ENCODE measurements at regions not wholly inside any gene's neighbourhood (a gene's known extent, or its start where the extent isn't known, plus 50 kb on each side); places are given as distances from the start of the nearest gene placed in this dataset.
"Not testable (repeated sequence)": the region's sequence is repeated elsewhere in the genome, so short reads cannot be mapped to it uniquely, and the experiment has no call there.

DNA sequence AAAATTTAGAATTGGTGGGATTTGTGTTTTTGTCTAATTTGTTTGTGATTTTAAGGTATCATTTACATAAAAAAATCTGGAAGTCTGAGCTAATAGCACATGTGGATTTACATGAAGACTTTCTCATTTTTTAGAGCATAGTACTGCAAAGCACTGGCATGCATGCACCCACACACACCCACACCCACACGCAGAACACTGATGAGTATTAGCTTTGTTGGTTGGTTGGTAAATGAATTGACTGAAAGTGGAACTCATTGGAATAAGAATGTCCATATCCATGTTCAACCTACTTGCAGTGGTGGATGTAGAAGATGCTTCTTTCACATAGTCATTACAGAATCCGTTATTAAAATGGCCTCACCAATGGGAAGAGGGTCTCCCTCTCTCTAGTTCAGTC lies 475.8 kb downstream of the PLCL1 start:
- no peak for DNase-seq

DNA sequence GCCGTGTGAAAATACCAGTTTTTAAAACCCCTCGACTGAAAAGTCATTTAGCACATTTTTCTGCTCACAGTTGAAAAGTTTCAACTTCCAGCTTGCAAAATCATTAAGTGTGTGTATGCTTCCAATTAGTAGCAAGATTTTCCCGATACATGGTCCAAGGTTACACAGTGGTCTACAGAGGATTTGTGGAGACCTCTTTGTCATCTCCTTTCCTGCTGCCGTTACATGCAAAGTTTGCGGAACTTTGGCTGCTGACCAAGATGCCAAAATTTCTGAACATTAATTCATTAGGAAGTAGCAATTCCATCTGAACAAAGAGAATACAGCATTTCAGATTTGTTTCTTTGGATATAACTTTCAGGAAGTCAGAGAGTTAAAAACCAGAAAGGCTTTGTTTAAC lies 474.6 kb downstream of the PLCL1 start:
- no peak for DNase-seq

DNA sequence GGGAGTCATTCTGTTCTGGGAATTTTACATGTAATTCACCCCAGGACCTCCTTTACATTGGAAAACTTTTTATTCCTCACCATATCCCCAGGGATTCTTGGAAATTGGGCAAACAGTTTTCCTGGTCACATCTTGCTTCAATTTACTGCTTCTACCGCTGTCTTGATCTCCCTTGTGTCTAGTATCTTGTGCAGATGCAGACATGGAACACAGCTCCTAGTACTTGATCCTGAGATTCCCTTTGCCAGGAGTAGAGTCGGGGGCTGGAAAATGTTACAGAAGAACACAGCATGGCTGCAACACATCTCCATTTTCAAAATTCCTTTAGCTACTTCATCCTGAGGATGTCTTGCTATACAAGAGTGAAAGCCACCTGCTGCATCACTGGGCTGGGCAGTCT lies 472.8 kb downstream of the PLCL1 start:
- no peak for DNase-seq

DNA sequence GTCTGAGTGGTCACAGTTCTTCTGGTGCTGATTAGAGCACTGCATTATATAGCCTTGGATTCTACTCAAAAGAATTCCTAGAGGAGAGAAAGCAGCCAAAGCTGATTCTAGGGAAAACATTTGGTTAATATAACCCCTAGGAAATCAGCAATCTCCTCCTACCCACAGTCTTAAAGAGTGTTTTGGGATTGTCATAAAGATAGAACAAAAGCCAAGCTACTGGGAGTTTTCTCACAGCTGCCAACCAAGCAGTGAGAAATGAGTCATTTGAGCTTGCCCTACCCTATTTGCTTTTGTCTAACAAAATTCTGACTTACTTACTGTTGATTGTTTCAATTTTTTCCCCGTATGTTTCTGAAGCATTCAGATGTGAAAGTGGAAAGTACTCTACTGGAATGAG lies 469.3 kb downstream of the PLCL1 start:
- DNase-seq, result peak; percentile 19

DNA sequence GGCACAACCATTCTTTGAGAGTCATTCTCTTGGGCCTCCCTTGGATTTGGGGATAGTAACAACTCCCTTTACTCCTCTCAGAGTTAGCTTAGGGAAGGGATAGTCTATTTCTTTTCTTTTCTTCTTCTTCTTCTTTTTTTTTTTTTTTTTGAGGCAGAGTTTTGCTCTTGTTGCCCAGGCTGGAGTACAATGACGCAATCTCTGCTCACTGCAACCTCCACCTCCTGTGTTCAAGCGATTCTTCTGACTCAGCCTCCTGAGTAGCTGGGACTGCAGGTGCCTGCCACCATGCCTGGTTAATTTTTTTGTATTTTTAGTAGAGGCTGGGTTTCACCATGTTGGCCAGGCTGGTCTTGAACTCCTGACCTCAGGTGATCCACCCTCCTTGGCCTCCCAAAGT lies 465.8 kb downstream of the PLCL1 start:
- not testable (repeated sequence) for DNase-seq

DNA sequence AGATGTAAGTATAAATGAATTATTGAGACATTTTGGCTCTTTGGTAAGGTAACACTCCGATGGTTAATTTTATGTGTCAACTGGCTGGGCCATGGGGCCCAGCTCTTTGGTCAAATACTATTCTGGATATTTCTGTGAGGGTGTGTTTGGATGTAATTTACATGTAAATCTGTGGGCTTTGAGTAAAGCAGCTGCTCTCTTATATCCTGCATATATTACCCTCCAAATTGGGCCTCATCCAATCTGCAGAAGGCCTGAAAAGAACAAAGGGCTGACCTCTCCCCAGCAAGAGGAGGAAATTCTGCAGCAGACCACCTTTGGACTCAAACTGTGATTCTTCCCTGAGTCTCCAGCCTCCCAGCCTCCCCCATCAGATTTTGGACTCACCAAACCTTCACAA lies 464.1 kb downstream of the PLCL1 start:
- no peak for DNase-seq

DNA sequence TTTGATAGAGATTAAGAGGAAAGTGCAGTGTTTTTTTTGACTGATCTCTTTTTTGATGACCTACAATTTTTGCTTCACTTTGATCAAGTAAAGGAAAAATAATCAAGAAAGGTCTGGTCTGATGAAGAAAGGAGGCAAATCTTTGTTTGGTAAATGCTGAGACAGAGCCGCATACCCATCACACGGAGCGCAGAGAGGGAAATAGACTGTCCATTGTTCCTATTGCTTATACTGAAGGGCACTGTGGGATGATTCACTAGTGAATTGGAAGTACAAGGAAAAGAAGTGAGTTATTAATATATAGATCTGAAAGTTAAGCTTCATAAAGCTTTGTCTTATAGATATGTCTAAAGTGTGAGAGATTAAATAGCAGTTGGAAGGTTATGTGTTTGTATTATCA lies 455.1 kb downstream of the PLCL1 start:
- DNase-seq, result no peak

DNA sequence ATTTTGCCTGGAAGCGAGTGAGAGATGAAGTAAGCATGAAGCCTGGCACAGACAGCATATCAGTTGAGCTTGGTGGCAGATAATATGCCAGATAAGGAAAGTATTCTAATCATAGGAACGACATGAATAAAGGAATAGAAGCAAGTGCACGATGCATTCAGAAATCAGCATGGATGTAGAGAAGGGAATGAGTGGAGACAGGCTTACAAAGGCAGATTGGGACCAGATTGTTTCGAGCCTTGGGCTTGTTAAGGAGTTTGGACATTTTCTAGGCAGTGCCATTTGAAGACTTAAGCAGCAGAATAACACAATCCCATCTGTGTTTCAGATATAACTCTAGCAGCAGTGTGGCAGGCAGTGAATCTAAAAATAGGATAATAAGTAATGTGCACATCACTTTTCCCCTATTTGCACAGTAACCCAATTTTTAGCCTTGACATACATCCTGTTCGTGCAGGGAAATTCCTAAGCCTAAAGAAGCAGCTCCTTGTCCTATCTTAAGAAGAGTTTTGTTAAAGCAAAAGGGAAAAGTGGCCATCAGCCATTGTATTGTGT lies 450.2 kb downstream of the PLCL1 start:
- no peak for DNase-seq

DNA sequence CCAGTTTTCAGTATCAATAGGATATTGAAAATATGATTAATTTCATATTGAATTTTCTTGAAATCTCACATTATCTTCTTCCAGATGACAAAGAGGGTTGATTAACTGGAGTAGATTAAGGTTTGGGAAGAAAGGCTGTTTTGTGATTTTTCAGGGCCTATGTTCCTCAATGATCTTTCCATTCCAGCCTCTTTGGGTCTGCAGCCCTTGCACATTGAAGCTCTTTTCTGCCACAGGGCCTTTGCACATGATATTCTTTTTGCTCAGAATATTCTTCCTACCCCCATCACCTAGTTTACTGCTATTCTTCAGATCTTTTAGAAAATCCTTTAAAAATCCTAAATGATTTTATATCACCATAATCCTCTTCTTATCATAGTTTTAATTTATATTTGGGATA lies 449.6 kb downstream of the PLCL1 start:
- no peak for DNase-seq

DNA sequence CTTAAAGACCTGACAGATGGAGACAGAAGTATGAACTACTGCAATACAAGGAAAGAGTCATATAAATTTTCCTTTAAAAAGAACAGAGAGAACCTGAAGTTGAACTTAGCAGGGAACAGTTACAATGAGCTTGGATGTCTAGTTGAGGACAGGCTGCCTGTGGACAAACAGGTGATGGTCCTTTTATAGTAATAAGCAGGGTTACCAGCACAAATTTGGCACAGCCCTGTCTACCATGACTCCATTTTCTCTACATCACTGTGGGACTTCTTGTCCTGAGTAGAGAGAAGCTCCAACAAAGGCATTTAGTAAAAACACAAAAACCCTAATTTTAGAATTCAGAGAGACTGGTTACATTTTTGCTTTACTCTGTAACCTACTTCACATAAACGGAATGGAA lies 448.1 kb downstream of the PLCL1 start:
- no peak for DNase-seq

DNA sequence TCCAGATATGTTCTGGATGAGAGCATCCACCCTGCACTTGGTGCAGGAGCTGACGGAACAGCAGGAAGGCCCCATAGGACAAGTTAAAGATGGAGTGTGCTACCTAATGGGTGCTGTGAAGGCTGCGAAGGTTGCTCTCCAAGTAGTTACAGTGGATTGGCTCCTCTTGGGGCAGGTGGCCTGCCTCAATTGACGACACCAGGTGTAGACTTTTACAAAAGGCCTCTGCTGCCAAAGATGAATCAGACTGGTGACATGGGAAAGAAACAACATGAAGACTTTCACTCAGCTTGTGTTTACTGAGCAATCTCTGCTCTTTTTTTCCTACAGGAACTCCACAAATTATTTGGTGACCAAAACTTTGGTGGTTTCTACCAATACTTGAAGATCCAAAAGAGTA lies 437.7 kb downstream of the PLCL1 start:
- DNase-seq, result no peak

DNA sequence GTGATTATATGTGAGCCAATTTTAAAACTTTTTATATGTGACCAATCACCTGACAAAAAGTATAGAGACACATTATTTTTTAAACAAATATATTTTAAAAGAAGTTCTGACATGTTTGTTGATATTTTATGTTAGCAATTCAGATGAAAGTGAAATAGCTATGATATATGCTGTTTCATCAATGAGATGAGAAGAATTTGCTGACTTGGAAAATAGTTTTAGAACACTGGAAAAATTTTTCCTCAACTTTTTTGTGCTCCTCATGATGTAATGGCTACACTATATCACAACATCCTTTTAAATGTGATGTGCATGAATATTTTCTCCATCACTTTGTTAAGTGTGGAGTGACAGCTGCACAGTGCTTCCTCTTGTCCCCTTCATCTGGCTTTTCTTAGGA lies 434.0 kb downstream of the PLCL1 start:
- no peak for DNase-seq

DNA sequence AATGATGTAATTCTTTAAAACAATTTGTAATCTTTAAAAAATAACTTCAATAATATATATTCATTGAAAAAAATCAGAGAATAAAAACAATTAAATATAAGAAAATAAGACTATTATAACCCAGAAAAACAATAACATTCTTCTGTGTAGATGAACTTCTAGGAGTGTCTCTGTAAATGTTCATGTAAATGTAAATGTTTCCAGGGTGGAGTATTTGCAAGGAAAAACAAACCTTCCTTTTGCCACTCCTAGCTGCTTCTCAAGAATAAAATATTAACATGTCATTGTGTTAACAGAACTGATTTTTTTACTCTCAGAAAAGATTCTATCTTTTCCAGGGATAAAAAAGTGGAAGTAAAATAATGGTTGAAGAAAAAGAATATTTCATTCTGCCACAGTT lies 431.9 kb downstream of the PLCL1 start:
- DNase-seq, result no peak

DNA sequence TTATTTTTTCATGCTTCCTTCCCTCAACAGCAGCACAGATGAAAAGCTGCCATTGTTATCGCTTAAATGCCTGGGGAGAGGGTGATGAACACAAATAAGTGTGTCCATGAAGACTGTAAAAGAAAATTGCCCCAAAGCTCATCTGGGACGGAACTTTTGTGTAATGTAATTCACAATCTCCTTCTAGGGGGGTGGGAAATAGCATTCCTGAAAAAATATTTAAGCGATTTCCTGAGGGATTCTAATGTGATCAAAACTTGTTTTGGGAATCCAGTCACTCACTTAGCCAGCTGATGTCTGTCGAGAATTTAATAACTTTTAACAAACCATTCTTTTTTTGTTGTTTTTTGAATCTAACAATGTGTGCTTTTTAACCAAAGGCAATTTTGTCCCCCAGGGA lies 427.9 kb downstream of the PLCL1 start:
- no peak for DNase-seq

DNA sequence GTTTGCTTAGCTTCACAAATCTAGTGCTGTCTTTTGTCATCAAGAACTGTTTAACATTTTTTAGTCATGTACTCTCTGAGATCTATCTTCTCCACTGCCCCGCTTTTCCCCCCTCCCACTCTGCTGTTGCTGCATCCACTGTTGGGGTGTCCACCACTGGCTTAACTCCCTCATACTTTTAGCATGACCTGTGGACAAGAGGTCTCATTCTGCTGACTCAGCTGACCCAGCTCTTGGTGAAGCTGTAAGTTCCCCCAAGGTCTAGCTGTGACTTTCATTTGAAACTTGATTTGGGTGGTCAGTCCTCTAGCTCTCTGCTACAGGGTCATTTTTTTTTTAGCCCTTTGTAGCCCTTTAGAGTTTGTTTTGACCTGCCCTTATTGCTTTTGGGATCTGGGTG lies 427.2 kb downstream of the PLCL1 start:
- no peak for DNase-seq

DNA sequence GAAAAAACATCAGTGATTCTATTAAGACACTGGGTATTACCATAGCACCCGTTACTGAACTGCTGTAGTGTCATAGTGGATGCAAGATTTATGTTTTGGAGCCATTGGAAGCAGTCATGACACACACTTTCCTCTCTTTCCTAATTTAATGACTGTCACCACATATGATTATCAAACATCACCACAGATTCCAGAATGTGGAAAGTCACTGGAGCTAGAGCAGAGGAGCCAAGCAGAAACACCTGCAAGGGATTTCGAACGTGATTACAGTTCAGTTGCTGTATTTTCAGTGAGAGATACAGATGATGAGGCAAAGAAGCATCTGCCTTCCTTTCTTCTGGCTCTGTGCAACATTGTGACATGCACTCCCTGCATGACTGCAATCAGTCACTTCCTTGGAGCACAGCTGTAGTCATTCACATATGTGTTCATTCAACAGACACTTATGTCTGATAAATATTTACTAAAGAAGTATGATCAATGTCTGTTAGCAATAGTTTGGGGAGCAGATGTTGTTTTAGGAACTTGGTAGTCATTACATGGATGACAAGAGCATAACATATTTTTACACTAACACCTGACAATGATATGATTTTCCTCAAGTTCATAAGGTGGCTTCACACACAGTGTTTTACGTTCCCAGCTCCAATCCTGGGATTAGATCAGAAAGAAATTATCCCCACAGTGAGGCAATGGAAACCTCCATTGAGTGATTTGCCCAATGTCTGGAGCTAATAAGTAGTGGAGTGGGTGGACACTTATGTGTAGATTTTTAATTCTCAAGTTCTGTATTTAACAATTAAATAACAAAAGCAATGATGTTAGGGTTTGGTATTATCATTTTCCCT lies 416.6 kb downstream of the PLCL1 start:
- no peak for DNase-seq

DNA sequence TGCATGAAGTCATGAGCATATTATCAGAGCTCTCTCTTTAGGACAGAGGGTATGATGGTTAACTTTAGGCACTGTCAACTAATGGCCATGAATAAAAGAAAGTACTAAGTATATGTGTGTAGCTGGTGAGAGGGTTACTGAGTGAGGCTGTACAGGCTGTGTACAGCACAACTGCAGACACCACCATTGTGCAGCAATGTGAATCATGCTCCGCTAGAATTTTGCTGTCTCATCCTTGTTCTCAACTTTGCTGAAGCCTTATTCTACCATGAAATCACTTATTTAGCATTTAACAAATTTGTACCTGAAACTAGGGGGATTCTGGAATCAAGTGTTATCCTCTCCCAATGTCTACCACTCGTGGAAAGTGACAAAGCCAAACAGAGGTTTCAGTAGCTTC lies 414.9 kb downstream of the PLCL1 start:
- no peak for DNase-seq

DNA sequence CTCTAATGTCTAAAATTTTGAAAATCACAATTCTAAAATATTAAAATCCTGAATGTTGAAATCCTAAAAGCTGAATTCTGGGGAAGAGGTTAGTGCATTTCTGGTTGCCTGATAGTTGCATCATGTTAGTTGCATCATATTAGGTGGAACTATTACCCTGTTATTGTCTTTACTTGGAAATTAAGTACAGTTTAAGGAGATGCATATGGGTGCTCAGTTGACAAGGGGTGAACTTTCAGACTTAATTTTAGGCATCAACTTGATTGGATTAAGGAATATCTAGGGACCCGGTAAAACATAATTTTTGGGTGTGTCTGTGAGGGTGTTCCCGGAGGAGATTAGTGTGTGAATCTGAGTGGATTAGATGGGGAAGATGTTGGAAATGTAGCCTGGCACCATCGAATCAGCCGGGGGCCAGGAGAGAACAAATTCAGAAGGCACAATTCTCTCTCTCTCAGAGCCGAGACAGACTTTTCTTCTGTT lies 409.8 kb downstream of the PLCL1 start:
- peak; percentile 4 for DNase-seq

DNA sequence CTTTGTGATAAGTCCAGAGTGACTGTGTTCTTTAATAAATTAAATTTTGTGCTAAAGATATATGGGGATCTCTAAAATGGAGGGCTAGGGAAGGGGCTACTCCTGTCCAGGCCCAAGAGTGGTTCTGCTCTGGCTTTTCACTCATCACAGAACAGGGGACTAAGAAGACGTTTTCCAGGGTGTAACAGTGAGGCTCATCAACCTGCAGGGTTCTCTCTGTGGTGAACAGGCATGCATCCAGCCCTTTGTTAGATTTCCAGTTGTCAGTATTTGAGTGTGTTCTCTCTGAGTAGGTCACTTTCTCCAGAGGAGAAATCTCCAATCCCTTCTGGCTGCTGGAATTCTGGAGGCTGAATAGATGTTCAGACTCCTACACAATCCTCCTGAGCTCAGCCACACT lies 408.9 kb downstream of the PLCL1 start:
- no peak for DNase-seq

DNA sequence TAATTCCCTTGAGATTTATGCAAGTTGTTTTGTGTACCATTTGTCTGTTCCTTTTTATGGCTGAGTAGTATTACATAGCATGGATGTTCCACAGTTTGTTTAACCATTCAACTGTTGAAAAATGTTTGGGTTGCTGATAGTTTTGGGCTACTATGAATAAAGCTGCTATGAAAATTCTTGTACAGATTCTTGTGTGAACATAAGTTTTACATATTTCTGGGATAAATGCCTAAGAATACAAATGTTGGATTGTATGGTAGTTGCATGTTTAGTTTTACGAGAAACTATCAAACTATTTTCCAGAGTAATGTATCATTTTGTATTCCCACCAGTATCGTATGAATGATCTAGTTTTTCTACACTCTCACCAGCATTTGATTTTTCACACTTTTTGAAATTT lies 407.3 kb downstream of the PLCL1 start:
- no peak for DNase-seq

DNA sequence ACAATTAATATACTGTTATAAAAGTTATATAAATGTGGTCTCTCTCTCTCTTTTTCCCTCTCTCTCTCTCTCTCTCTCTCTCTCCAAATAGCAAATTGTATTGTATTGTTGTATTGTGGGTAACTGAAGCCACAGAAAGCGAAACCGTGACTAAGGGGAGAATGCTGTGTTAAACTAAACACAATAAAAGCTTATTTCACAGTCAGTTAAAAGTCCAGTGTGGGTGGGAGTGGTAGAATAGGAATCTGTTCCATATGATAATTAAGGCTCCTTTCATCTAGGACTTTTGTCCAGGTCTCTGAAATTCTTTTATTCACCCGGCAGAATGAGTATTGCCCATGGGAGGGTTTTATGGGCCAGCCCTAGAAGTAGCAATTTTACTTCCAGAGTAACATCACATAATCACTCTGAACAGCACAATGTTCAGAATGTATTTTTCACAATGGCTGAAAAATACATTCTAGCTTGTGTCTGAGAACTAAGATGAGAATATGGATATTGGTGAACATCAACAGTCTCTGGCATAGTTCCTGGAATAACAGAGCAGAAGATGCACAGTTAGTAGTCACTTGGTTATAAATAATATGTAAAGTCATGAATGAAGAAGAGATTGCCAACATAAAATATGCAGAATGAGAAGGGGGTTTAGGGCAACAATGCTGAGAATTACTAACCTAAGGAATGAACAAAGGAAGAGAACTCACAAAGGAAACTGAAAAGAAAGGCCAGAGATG lies 399.1 kb downstream of the PLCL1 start:
- DNase-seq, result no peak

Data from fibroblast of skin of back (primary cell).